HEK293 (cell line): ENCODE measurements at regions not wholly inside any gene's neighbourhood (a gene's known extent, or its start where the extent isn't known, plus 50 kb on each side); places are given as distances from the start of the nearest gene placed in this dataset.

Experiments
- REST ChIP-seq: fragments of 450-650 bp; formaldehyde crosslinking; IDR thresholded peaks from 2 replicates; pipeline ENCODE4 v1.5.1; 2016; ENCODE audit warnings: missing biosample characterization, missing genetic modification characterization
- ZNF10 ChIP-seq: fragments of 450-650 bp; formaldehyde crosslinking; IDR thresholded peaks from 2 replicates; pipeline ENCODE4 v1.5.1; 2017; ENCODE audit warnings: missing biosample characterization, missing genetic modification characterization
- ZNF155 ChIP-seq: fragments of 450-650 bp; formaldehyde crosslinking; IDR thresholded peaks from 2 replicates; pipeline ENCODE4 v1.5.1; 2016; ENCODE audit warnings: missing biosample characterization, missing genetic modification characterization
- TF ChIP-seq, protein P1 (sequence below): fragments of 450-650 bp; formaldehyde crosslinking; IDR thresholded peaks from 2 replicates; pipeline ENCODE4 v1.5.0; 2017; ENCODE audit warnings: missing biosample characterization, missing genetic modification characterization, borderline replicate concordance

DNA sequence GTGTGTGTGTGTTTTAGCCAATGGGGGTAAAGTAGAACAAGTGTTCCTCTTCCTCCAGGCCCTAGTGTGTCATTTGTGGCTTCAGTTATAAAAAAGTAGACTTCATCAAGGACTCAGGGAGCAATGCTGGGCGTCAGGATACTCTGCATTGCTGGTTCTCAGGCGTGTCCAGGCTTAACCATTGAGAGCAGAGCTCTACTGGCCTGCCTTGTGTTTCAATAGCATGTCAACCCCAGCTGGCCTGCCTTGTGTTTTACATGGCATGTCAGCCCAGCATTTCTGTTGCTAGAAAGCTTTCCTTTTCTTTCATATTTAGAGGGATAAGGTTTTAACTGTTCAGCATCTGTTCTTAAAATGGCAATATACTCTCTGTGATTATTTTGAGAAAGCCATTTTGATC is 117.6 kb upstream of the TMPRSS15 start:
- TF ChIP-seq REST (tag by site-specific recombination) (no peak), ZNF10 (tag by site-specific recombination) (no peak), ZNF155 (tag by site-specific recombination) (no peak)
- TF ChIP-seq, protein P1, sequence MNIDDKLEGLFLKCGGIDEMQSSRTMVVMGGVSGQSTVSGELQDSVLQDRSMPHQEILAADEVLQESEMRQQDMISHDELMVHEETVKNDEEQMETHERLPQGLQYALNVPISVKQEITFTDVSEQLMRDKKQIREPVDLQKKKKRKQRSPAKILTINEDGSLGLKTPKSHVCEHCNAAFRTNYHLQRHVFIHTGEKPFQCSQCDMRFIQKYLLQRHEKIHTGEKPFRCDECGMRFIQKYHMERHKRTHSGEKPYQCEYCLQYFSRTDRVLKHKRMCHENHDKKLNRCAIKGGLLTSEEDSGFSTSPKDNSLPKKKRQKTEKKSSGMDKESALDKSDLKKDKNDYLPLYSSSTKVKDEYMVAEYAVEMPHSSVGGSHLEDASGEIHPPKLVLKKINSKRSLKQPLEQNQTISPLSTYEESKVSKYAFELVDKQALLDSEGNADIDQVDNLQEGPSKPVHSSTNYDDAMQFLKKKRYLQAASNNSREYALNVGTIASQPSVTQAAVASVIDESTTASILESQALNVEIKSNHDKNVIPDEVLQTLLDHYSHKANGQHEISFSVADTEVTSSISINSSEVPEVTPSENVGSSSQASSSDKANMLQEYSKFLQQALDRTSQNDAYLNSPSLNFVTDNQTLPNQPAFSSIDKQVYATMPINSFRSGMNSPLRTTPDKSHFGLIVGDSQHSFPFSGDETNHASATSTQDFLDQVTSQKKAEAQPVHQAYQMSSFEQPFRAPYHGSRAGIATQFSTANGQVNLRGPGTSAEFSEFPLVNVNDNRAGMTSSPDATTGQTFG (tag by site-specific recombination), result no peak
